ENCODE measurements at regions not wholly inside any gene's neighbourhood (a gene's known extent, or its start where the extent isn't known, plus 50 kb on each side); places are given as distances from the start of the nearest gene placed in this dataset.

DNA sequence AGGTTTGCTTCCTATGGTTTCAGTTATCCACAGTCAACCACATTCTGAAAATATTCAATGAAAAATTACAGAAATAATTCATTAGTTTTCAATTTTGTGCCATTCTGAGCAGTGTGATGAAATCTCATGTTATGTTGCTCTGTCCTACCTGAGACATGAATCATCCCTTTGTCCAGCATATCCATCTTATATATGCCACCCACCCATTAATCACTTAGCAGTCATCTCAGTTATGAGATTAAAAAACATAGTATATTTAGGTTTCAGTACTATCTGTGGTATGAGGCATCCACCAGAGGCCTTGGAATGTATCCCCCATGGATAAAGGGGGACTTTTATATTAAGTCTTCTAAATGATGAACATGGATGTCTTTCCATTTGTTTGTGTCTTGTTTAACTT lies 64.7 kb upstream of the PROK2 start:
- no peak for DNase-seq (ENCODE audit: low read depth in 2 of 3, low spot score in 1 of 3)

DNA sequence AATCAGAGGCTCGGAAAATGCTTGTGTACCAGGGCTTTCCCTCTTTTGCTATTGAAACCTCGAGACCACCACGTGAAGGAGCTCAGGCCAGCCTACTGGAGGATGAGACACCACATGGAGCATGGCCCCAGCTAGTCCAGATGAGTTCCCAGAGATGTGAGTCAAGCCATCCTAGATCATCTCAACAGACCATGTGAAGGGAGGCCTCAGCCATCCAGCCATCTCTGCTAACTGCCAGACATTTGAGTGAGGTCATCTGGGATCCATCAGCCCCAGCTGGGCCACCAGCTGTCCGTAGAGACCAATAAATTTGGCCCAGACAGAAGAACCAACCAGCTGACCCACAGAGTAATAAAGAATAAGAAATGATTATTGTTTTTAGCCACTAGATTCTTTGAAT lies 62.8 kb upstream of the PROK2 start:
- no peak for DNase-seq (ENCODE audit: low read depth in 2 of 3, low spot score in 1 of 3)

DNA sequence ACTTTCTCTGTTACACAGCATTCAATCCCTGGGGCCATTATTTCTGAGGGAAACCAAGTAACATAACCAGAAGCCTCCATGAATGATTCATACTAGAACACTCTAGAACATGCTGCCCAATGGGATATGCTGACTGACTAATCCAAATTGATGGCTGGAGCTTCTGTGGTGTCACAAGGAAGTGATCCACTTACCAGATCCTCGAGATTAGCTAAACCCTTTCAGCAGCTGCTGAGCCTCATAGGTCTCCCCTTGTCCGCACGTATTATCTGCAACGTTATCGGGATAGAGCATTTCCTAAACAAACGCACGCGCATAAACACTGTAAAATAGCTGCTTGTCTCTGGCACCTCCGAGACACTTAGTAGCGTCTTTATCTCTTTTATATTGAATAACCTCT lies 61.2 kb upstream of the PROK2 start:
- no peak for DNase-seq (ENCODE audit: low read depth in 2 of 3, low spot score in 1 of 3)

DNA sequence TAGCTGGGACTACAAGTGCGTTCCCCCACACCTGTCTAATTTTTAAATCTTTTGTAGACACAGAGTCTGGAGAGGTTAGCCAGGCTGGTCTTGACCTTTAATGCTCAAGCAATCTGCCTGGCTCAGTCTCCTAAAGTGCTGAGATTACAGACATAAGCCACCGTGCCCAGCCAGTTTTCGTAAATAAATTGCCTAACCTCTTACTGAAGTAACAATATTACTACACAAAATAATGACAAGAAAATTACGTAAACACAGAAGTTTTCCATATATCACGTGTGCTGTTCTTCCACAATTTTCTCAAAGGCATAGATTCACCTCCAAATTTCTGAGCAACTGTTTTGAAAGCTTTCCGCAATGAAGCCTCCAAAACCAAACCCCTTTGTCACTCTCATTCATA lies 58.1 kb upstream of the PROK2 start:
- DNase-seq (ENCODE audit: low read depth in 2 of 3, low spot score in 1 of 3) = no peak

DNA sequence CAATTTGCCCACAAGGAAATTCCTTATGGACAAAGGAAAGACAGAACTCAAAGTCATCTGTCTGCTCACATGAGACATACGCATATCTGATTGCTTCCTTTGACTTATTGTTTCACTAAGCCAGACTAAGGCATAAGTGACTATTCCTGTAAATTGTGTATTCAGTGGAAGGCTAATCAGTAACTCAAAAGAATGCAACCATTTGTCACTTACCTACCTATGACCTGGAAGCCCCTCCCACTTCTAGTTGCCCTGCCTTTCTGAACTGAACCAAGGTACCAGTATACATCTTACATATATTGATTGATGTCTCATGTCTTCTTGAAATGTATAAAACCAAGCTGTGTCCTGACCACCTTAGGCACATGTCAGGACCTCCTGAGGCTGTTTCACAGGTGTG lies 53.5 kb upstream of the PROK2 start:
- no peak for DNase-seq (ENCODE audit: low read depth in 2 of 3, low spot score in 1 of 3)
